NOMO-1 (cell line): ENCODE measurements at regions not wholly inside any gene's neighbourhood (a gene's known extent, or its start where the extent isn't known, plus 50 kb on each side); places are given as distances from the start of the nearest gene placed in this dataset.

Experiments used
- DNase-seq, 2 experiments: peaks; one replicate each; lab custom pipeline; 2025; ENCODE audit not compliant: unreplicated experiment in 2 of 2; lab: John Stamatoyannopoulos, UW

- DNase-seq = peak in 1 of 2 experiments; percentile 61
Measured at GRCh38 chr6:45830441-45831139, 185.1 kb downstream of the CLIC5 start.

GRCh38 chr6:45829873-45830272, 185.8 kb downstream of the CLIC5 start:
- no peak for DNase-seq

GRCh38 chr6:45827952-45828530, 187.6 kb downstream of the CLIC5 start:
- DNase-seq = no peak

- no peak for DNase-seq
Measured at GRCh38 chr6:45822873-45823272, 192.8 kb downstream of the CLIC5 start.

GRCh38 chr6:45822246-45822812, 193.3 kb downstream of the CLIC5 start:
- peak; percentile 46 to 65 for DNase-seq

GRCh38 chr6:45818655-45819054, 197.0 kb downstream of the CLIC5 start:
- DNase-seq = no peak

GRCh38 chr6:45816674-45817297, 198.9 kb downstream of the CLIC5 start:
- no peak for DNase-seq

- DNase-seq = no peak
Measured at GRCh38 chr6:45815466-45816125, 200.1 kb downstream of the CLIC5 start.

- no peak for DNase-seq
Measured at GRCh38 chr6:45814772-45815171, 200.9 kb downstream of the CLIC5 start.

- DNase-seq = no peak
Measured at GRCh38 chr6:45813943-45814342, 201.7 kb downstream of the CLIC5 start.

GRCh38 chr6:45812922-45813321, 202.7 kb downstream of the CLIC5 start:
- DNase-seq = no peak

GRCh38 chr6:45808917-45809316, 206.7 kb downstream of the CLIC5 start:
- no peak for DNase-seq

- no peak for DNase-seq
Measured at GRCh38 chr6:45808042-45808645, 207.5 kb downstream of the CLIC5 start.

GRCh38 chr6:45807311-45808041, 208.2 kb downstream of the CLIC5 start:
- DNase-seq = no peak

- no peak for DNase-seq
Measured at GRCh38 chr6:45806172-45806571, 209.5 kb downstream of the CLIC5 start.

GRCh38 chr6:45803071-45803470, 212.6 kb downstream of the CLIC5 start:
- DNase-seq = no peak

GRCh38 chr6:45801471-45802289, 214.0 kb downstream of the CLIC5 start:
- no peak for DNase-seq

- no peak for DNase-seq
Measured at GRCh38 chr6:45800911-45801310, 214.7 kb downstream of the CLIC5 start.

GRCh38 chr6:45795678-45796077, 220.0 kb downstream of the CLIC5 start:
- DNase-seq = no peak
